Liver (tissue), 8 donors: ENCODE measurements at regions not wholly inside any gene's neighbourhood (a gene's known extent, or its start where the extent isn't known, plus 50 kb on each side); places are given as distances from the start of the nearest gene placed in this dataset.

Experiments
- DNase-seq: peaks from one replicate; pipeline ENCODE4 v3.0.0-alpha.2; 2017; ENCODE audit warnings: low spot score
- H3K27ac ChIP-seq, 2 donors: one replicate each; pipeline ENCODE4 v1.7.0; 2013; ENCODE audit warnings: inconsistent platforms in 2 of 2, low read length in 2 of 2, control low read depth in 1 of 2, low read depth in 1 of 2, mild to moderate bottlenecking in 1 of 2
- H3K27me3 ChIP-seq, 4 donors: one replicate each; pipeline versions ENCODE4 v1.6.1 to v1.7.0; 2013; ENCODE audit warnings: low read length in 3 of 4, inconsistent platforms in 1 of 4, mild to moderate bottlenecking in 1 of 4, moderate library complexity in 1 of 4; ENCODE audit not compliant: control insufficient read depth in 4 of 4, insufficient read depth in 4 of 4
- H3K36me3 ChIP-seq, 4 donors: one replicate each; pipeline versions ENCODE4 v1.6.1 to v1.7.0; 2013; ENCODE audit warnings: low read length in 3 of 4, mild to moderate bottlenecking in 3 of 4, low read depth in 1 of 4, moderate library complexity in 1 of 4; ENCODE audit not compliant: control insufficient read depth in 4 of 4, insufficient read depth in 3 of 4
- H3K4me1 ChIP-seq, 4 donors: one replicate each; pipeline versions ENCODE4 v1.6.1 to v1.7.0; 2013; ENCODE audit warnings: low read length in 3 of 4, mild to moderate bottlenecking in 3 of 4, moderate library complexity in 1 of 4; ENCODE audit not compliant: control insufficient read depth in 4 of 4, insufficient read depth in 4 of 4
- H3K4me3 ChIP-seq, 3 donors: one replicate each; pipeline versions ENCODE4 v1.6.1 to v1.7.0; 2013; ENCODE audit warnings: low read length in 3 of 3, control low read depth in 1 of 3, low read depth in 1 of 3, mild to moderate bottlenecking in 1 of 3
- H3K9ac ChIP-seq, 2 donors: one replicate each; pipeline ENCODE4 v1.7.0; 2013; ENCODE audit warnings: low read length in 2 of 2, mild to moderate bottlenecking in 2 of 2, moderate library complexity in 2 of 2, control low read depth in 1 of 2, low read depth in 1 of 2
- H3K9me3 ChIP-seq, 4 donors: one replicate each; pipeline versions ENCODE4 v1.6.1 to v1.7.0; 2013; ENCODE audit warnings: low read length in 3 of 4; ENCODE audit not compliant: control insufficient read depth in 4 of 4
- ATF3 ChIP-seq: IDR thresholded peaks from 2 replicates; pipeline ENCODE4 v1.6.1; 2016; ENCODE audit warnings: antibody characterized with exemption
- CTCF ChIP-seq: fragments of 150-350 bp; IDR thresholded peaks from 2 replicates; pipeline ENCODE4 v1.5.1; 2017; ENCODE audit warnings: improper control_type of control experiment, low read depth, low read length; ENCODE audit not compliant: missing input control
- EGR1 ChIP-seq, 2 donors: IDR thresholded peaks; 2 replicates each; pipeline ENCODE4 v1.6.1; 2016 to 2018; ENCODE audit warnings: antibody characterized with exemption in 2 of 2, low read depth in 2 of 2
- FOXA1 ChIP-seq: IDR thresholded peaks from 2 replicates; pipeline ENCODE4 v1.6.1; 2016; ENCODE audit warnings: antibody characterized with exemption
- FOXA2 ChIP-seq: IDR thresholded peaks from 2 replicates; pipeline ENCODE4 v1.6.1; 2016; ENCODE audit warnings: antibody characterized with exemption
- GABPA ChIP-seq, 2 donors: IDR thresholded peaks in 1 of 2; conservative IDR thresholded peaks in 1 of 2; 2 replicates each; pipeline ENCODE4 v1.6.1; 2016; ENCODE audit warnings: antibody characterized with exemption in 2 of 2, mild to moderate bottlenecking in 1 of 2, moderate library complexity in 1 of 2
- HNF4A ChIP-seq, 2 donors: conservative IDR thresholded peaks; 2 replicates each; pipeline ENCODE4 v1.6.1; 2016; ENCODE audit warnings: antibody characterized with exemption in 2 of 2, mild to moderate bottlenecking in 2 of 2
- HNF4G ChIP-seq: IDR thresholded peaks from 2 replicates; pipeline ENCODE4 v1.6.1; 2016; ENCODE audit warnings: antibody characterized with exemption
- JUND ChIP-seq, 2 donors: IDR thresholded peaks; 2 replicates each; pipeline ENCODE4 v1.6.1; 2016; ENCODE audit warnings: antibody characterized with exemption in 2 of 2
- NR2F2 ChIP-seq: IDR thresholded peaks from 2 replicates; pipeline ENCODE4 v1.6.1; 2016; ENCODE audit warnings: antibody characterized with exemption
- RAD21 ChIP-seq, 2 donors: IDR thresholded peaks; 2 replicates each; pipeline ENCODE4 v1.6.1; 2016; ENCODE audit warnings: antibody characterized with exemption in 2 of 2, mild to moderate bottlenecking in 2 of 2
- RXRA ChIP-seq, 2 donors: IDR thresholded peaks; 2 replicates each; pipeline ENCODE4 v1.6.1; 2017 to 2018; ENCODE audit warnings: antibody characterized with exemption in 2 of 2, mild to moderate bottlenecking in 1 of 2
- SP1 ChIP-seq: IDR thresholded peaks from 2 replicates; pipeline ENCODE4 v1.6.1; 2018; ENCODE audit warnings: antibody characterized with exemption, mild to moderate bottlenecking
- TAF1 ChIP-seq: conservative IDR thresholded peaks from 2 replicates; pipeline ENCODE4 v1.6.1; 2016; ENCODE audit warnings: antibody characterized with exemption, mild to moderate bottlenecking
- YY1 ChIP-seq: IDR thresholded peaks from 2 replicates; pipeline ENCODE4 v1.6.1; 2016; ENCODE audit warnings: antibody characterized with exemption, mild to moderate bottlenecking
- ZBTB33 ChIP-seq: IDR thresholded peaks from 2 replicates; pipeline ENCODE4 v1.6.1; 2016; ENCODE audit warnings: antibody characterized with exemption
- WGBS: extraction: QIAGEN DNeasy Blood & Tissue Kit; methylation state at CpG from one replicate; pipeline ENCODE4 v1.1.7; 2013; 5-methylcytosine and 5-hydroxymethylcytosine counted together
- TF ChIP-seq, protein P1 (sequence below): IDR thresholded peaks from 2 replicates; pipeline ENCODE4 v1.6.1; 2016; ENCODE audit warnings: antibody characterized with exemption
- TF ChIP-seq, protein P2 (sequence below): IDR thresholded peaks from 2 replicates; pipeline ENCODE4 v1.6.1; 2016; ENCODE audit warnings: antibody characterized with exemption, mild to moderate bottlenecking
- donor health status: healthy.
- donor health status: healthy.
- donor health status: healthy.
- donor health status: healthy.
- donor health status: healthy.

- TF ChIP-seq FOXA1 (no peak), YY1 (no peak), TAF1 (no peak), NR2F2 (no peak), HNF4A (conservative IDR thresholded peaks at IDR 0.05) (no peak), JUND (IDR thresholded peaks at IDR 0.05) (no peak), ZBTB33 (no peak), HNF4G (no peak), SP1 (no peak), EGR1 (IDR thresholded peaks at IDR 0.05; ENCODE audit: low read depth in 2 of 2) (no peak), RXRA (IDR thresholded peaks at IDR 0.05) (no peak), RAD21 (IDR thresholded peaks at IDR 0.05) (no peak)
- TF ChIP-seq, protein P1, sequence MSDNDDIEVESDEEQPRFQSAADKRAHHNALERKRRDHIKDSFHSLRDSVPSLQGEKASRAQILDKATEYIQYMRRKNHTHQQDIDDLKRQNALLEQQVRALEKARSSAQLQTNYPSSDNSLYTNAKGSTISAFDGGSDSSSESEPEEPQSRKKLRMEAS, result no peak
- Histone ChIP-seq H3K4me3 (no peak overlapping the region), H3K36me3 (no peaks in the 10 kb centered on the region), H3K9me3 (no peaks in the 10 kb centered on the region), H3K9ac (no peak overlapping the region), H3K4me1 (no peaks in the 10 kb centered on the region), H3K27ac (no peak overlapping the region), H3K27me3 (no peaks in the 10 kb centered on the region)
- 85% methylated on average over 5 of the region's 5 CpGs for WGBS
- DNase-seq, result no peak
Observed at GRCh38 chr14:66104486-66104885, 381.7 kb upstream of the CCDC196 start.

- no peak for DNase-seq
- H3K27ac ChIP-seq, result no peak overlapping the region
- H3K9me3 ChIP-seq, result no peaks in the 10 kb centered on the region
- no peak overlapping the region for H3K9ac ChIP-seq
- no peak overlapping the region for H3K4me3 ChIP-seq
- 66% methylated on average over 4 of the region's 4 CpGs for WGBS
- no peaks in the 10 kb centered on the region for H3K36me3 ChIP-seq
- no peak for TF ChIP-seq RXRA (IDR thresholded peaks at IDR 0.05)
- no peak for TF ChIP-seq ATF3
- no peak for TF ChIP-seq HNF4G
- no peaks in the 10 kb centered on the region for H3K4me1 ChIP-seq
- H3K27me3 ChIP-seq, result no peaks in the 10 kb centered on the region
Observed at GRCh38 chr14:66105815-66106214, 380.4 kb upstream of the CCDC196 start.

DNA sequence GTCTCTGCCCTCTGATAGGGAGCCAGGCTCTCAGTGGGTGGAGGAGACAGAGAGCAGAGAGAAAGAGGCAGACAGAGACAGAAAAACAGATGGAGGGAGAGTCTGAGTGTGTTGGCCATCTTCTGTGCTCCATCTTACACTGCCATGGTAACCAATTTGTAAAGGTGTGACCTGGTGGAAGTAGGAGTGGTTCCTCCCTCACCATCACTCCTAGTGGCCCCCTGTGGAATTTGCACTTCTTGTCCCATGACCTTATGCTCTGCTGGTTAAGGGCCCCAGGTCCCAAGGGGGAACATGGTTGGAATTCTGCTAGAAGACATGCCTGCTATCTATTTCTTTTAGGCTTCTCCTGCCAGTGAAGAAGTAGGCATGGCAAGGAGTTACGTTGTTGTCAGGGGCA lies 376.7 kb upstream of the CCDC196 start:
- H3K36me3 ChIP-seq, result no peaks in the 10 kb centered on the region
- WGBS, result 96% methylated on average over 1 of the region's 1 CpG
- DNase-seq, result no peak
- no peak for TF ChIP-seq GABPA (IDR thresholded peaks at IDR 0.05 in 1 of 2, conservative IDR thresholded peaks at IDR 0.05 in 1 of 2)
- TF ChIP-seq, protein P2, sequence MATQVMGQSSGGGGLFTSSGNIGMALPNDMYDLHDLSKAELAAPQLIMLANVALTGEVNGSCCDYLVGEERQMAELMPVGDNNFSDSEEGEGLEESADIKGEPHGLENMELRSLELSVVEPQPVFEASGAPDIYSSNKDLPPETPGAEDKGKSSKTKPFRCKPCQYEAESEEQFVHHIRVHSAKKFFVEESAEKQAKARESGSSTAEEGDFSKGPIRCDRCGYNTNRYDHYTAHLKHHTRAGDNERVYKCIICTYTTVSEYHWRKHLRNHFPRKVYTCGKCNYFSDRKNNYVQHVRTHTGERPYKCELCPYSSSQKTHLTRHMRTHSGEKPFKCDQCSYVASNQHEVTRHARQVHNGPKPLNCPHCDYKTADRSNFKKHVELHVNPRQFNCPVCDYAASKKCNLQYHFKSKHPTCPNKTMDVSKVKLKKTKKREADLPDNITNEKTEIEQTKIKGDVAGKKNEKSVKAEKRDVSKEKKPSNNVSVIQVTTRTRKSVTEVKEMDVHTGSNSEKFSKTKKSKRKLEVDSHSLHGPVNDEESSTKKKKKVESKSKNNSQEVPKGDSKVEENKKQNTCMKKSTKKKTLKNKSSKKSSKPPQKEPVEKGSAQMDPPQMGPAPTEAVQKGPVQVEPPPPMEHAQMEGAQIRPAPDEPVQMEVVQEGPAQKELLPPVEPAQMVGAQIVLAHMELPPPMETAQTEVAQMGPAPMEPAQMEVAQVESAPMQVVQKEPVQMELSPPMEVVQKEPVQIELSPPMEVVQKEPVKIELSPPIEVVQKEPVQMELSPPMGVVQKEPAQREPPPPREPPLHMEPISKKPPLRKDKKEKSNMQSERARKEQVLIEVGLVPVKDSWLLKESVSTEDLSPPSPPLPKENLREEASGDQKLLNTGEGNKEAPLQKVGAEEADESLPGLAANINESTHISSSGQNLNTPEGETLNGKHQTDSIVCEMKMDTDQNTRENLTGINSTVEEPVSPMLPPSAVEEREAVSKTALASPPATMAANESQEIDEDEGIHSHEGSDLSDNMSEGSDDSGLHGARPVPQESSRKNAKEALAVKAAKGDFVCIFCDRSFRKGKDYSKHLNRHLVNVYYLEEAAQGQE, result no peak
- no peak for TF ChIP-seq FOXA1
- no peak for TF ChIP-seq HNF4A (conservative IDR thresholded peaks at IDR 0.05)
- TF ChIP-seq FOXA2, result no peak
- no peak for TF ChIP-seq RXRA (IDR thresholded peaks at IDR 0.05)
- TF ChIP-seq RAD21 (IDR thresholded peaks at IDR 0.05), result no peak
- TF ChIP-seq ATF3, result no peak
- no peak for TF ChIP-seq CTCF
- no peak for TF ChIP-seq JUND (IDR thresholded peaks at IDR 0.05)
- TF ChIP-seq HNF4G, result no peak
- no peak for TF ChIP-seq NR2F2
- no peak for TF ChIP-seq TAF1
- no peak for TF ChIP-seq EGR1 (IDR thresholded peaks at IDR 0.05; ENCODE audit: low read depth in 2 of 2)
- no peak overlapping the region for H3K9ac ChIP-seq
- H3K4me1 ChIP-seq, result no peaks in the 10 kb centered on the region
- H3K27ac ChIP-seq, result no peak overlapping the region
- peaks cover 0 to 2% (median 0%) of the 10 kb centered on the region in 4 donors for H3K9me3 ChIP-seq
- H3K4me3 ChIP-seq, result no peak overlapping the region
- no peaks in the 10 kb centered on the region for H3K27me3 ChIP-seq
